OCI-LY1 (cell line): ENCODE measurements at regions not wholly inside any gene's neighbourhood (a gene's known extent, or its start where the extent isn't known, plus 50 kb on each side); places are given as distances from the start of the nearest gene placed in this dataset.

Source experiments
- H2AFZ ChIP-seq: fragments of 200-600 bp; sonication (generic), shearing (Covaris generic); 2 replicates; pipeline ENCODE4 v1.6.0; 2014; ENCODE audit warnings: antibody characterized with exemption, mild to moderate bottlenecking, low read length
- H3F3A ChIP-seq: fragments of 200-600 bp; sonication (generic), shearing (Covaris generic); 2 replicates; pipeline ENCODE4 v1.6.0; 2014; ENCODE audit warnings: mild to moderate bottlenecking, antibody characterized with exemption, low read length, moderate library complexity; ENCODE audit not compliant: insufficient read depth
- H3K27ac ChIP-seq: fragments of 200-600 bp; sonication (generic); 2 replicates; pipeline ENCODE4 v1.5.1; 2014; ENCODE audit warnings: low read length, mixed run types, mild to moderate bottlenecking, low read depth; ENCODE audit not compliant: poor library complexity, severe bottlenecking
- H3K27me3 ChIP-seq: fragments of 200-600 bp; sonication (generic); 2 replicates; pipeline ENCODE4 v1.6.0; 2014; ENCODE audit warnings: antibody characterized with exemption, mild to moderate bottlenecking, low read length, moderate library complexity; ENCODE audit not compliant: insufficient read depth
- H3K36me3 ChIP-seq: fragments of 200-600 bp; sonication (generic); 2 replicates; pipeline ENCODE4 v1.6.1; 2014; ENCODE audit warnings: mild to moderate bottlenecking, antibody characterized with exemption, low read length, moderate library complexity, mixed read lengths; ENCODE audit not compliant: insufficient read depth
- H3K4me1 ChIP-seq: fragments of 200-600 bp; sonication (generic); 2 replicates; pipeline ENCODE4 v1.5.1; 2014; ENCODE audit warnings: mild to moderate bottlenecking, low read length, moderate library complexity; ENCODE audit not compliant: insufficient read depth, severe bottlenecking
- H3K4me2 ChIP-seq: fragments of 200-600 bp; sonication (generic), shearing (Covaris generic); 2 replicates; pipeline ENCODE4 v1.6.1; 2014; ENCODE audit warnings: low read length
- H3K4me3 ChIP-seq: fragments of 200-600 bp; sonication (generic); 2 replicates; pipeline ENCODE4 v1.5.1; 2014; ENCODE audit warnings: low read length, low read depth, mild to moderate bottlenecking, mixed read lengths; ENCODE audit not compliant: poor library complexity, severe bottlenecking
- H3K79me2 ChIP-seq: fragments of 200-600 bp; shearing (Covaris generic); 2 replicates; pipeline ENCODE4 v1.6.1; 2016; ENCODE audit warnings: mixed run types, low read length, mixed read lengths; ENCODE audit not compliant: insufficient read depth
- H3K9ac ChIP-seq: fragments of 200-600 bp; sonication (generic), shearing (Covaris generic); 2 replicates; pipeline ENCODE4 v1.6.1; 2014; ENCODE audit warnings: mild to moderate bottlenecking, low read length, mixed read lengths
- H3K9me2 ChIP-seq: fragments of 200-600 bp; sonication (generic), shearing (Covaris generic); 2 replicates; pipeline ENCODE4 v1.6.1; 2014; ENCODE audit warnings: low read depth, mild to moderate bottlenecking, low read length, mixed read lengths
- H3K9me3 ChIP-seq: fragments of 200-600 bp; shearing (Covaris generic); 2 replicates; pipeline ENCODE4 v1.6.1; 2014; ENCODE audit warnings: low read length, mixed read lengths
- H4K20me1 ChIP-seq: fragments of 200-600 bp; sonication (generic), shearing (Covaris generic); 2 replicates; pipeline ENCODE4 v1.6.0; 2016; ENCODE audit warnings: mild to moderate bottlenecking, low read length; ENCODE audit not compliant: insufficient read depth
- EZH2 ChIP-seq: fragments of 200-600 bp; sonication (generic), shearing (Covaris generic); IDR thresholded peaks from 2 replicates; pipeline ENCODE4 v1.8.0; 2017; ENCODE audit warnings: borderline replicate concordance, mixed run types, mild to moderate bottlenecking, antibody characterized with exemption, low read length, moderate library complexity, mixed read lengths
- TF ChIP-seq, protein P1 (sequence below): fragments of 200-600 bp; sonication (generic), shearing (Covaris generic); IDR thresholded peaks from 2 replicates; pipeline ENCODE4 v1.5.1; 2017; ENCODE audit warnings: mild to moderate bottlenecking, antibody characterized with exemption, low read length, moderate library complexity, mixed read lengths

DNA sequence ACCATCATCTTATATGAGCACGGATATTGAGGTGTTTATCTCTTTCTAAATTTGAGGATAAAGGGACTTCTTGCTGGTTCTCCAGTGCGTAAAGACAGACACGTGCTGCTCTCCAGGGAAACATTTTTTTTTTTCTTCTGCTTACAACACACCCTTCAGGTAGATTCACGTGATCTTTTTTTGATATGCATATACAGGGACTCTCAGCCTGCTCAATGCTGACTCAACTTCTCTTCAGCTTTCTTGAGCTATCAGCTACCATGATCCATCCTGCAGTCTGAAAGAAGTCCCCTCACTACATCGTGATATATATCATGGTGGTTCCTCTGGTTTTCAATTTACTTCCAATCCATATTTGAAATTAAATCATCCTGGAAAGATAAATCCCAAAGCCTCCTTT lies 87.1 kb upstream of the SLITRK3 start:
- H3K9me3 ChIP-seq: no peaks in the 10 kb centered on the region
- no peak overlapping the region for H3K9ac ChIP-seq
- no peaks in the 10 kb centered on the region for H3K9me2 ChIP-seq
- H3K36me3 ChIP-seq: no peaks in the 10 kb centered on the region
- H4K20me1 ChIP-seq: no peaks in the 10 kb centered on the region
- no peaks in the 10 kb centered on the region for H3K79me2 ChIP-seq
- H3K4me1 ChIP-seq: no peaks in the 10 kb centered on the region
- H3K27me3 ChIP-seq: no peaks in the 10 kb centered on the region
- no peak overlapping the region for H2AFZ ChIP-seq
- H3K27ac ChIP-seq: no peak overlapping the region
- H3F3A ChIP-seq: no peaks in the 10 kb centered on the region
- TF ChIP-seq, protein P1, sequence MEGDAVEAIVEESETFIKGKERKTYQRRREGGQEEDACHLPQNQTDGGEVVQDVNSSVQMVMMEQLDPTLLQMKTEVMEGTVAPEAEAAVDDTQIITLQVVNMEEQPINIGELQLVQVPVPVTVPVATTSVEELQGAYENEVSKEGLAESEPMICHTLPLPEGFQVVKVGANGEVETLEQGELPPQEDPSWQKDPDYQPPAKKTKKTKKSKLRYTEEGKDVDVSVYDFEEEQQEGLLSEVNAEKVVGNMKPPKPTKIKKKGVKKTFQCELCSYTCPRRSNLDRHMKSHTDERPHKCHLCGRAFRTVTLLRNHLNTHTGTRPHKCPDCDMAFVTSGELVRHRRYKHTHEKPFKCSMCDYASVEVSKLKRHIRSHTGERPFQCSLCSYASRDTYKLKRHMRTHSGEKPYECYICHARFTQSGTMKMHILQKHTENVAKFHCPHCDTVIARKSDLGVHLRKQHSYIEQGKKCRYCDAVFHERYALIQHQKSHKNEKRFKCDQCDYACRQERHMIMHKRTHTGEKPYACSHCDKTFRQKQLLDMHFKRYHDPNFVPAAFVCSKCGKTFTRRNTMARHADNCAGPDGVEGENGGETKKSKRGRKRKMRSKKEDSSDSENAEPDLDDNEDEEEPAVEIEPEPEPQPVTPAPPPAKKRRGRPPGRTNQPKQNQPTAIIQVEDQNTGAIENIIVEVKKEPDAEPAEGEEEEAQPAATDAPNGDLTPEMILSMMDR: no peak
- no peak for TF ChIP-seq EZH2
- H3K4me2 ChIP-seq: no peak overlapping the region
- no peak overlapping the region for H3K4me3 ChIP-seq

DNA sequence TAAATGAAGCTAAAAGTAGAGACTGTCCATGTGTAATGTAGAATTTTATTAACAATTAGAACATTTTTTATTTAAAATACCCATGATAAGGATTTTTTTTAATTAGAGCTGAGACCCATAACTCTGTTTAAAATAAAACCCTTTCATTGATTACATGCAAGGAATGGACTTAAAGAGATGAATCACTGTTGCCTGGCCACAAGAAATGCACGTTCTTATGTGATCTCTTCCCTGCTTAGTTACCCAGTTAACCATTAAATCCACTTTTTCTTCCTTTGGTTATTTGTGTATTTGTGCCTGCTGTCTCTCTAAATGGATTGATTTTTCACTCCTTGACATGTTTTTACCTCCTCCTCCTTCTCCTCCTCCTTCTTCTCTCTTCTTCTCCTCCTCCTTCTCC lies 83.3 kb upstream of the SLITRK3 start:
- no peak for TF ChIP-seq EZH2
- TF ChIP-seq, protein P1: no peak
- H3K36me3 ChIP-seq: no peaks in the 10 kb centered on the region
- no peaks in the 10 kb centered on the region for H3K9me3 ChIP-seq
- no peak overlapping the region for H3K27ac ChIP-seq
- no peaks in the 10 kb centered on the region for H3F3A ChIP-seq
- H3K4me3 ChIP-seq: no peak overlapping the region
- H4K20me1 ChIP-seq: no peaks in the 10 kb centered on the region
- no peak overlapping the region for H3K9ac ChIP-seq
- no peaks in the 10 kb centered on the region for H3K79me2 ChIP-seq
- no peaks in the 10 kb centered on the region for H3K9me2 ChIP-seq
- no peaks in the 10 kb centered on the region for H3K4me1 ChIP-seq
- no peak overlapping the region for H3K4me2 ChIP-seq
- no peaks in the 10 kb centered on the region for H3K27me3 ChIP-seq
- no peak overlapping the region for H2AFZ ChIP-seq

DNA sequence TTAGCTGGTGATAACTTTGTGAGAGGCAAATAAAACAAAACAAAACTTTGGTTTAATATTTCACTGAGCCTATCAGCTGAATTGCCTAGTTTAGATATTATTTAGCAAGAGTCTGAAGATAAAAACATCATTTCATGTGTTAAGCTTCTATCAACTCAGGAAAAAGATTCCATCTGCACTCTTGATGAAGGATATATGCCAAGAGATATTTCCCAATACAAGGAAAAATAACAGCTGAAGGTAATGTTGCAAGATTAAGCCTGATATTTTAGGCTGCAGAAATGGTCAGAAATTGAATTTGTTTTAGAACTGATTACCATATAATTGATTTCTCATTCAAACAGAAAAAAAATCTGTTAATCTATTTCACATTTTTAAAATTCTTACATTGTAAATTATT lies 77.2 kb upstream of the SLITRK3 start:
- H3K9me3 ChIP-seq: no peaks in the 10 kb centered on the region
- no peaks in the 10 kb centered on the region; the same call in 1 of the 2 replicates for H3K9me2 ChIP-seq
- TF ChIP-seq, protein P1: no peak
- no peaks in the 10 kb centered on the region for H4K20me1 ChIP-seq
- H3K4me1 ChIP-seq: no peaks in the 10 kb centered on the region
- H3K79me2 ChIP-seq: no peaks in the 10 kb centered on the region
- H3K4me3 ChIP-seq: no peak overlapping the region
- H3K4me2 ChIP-seq: no peak overlapping the region
- no peak overlapping the region for H2AFZ ChIP-seq
- H3K9ac ChIP-seq: no peak overlapping the region
- H3F3A ChIP-seq: no peaks in the 10 kb centered on the region
- H3K27me3 ChIP-seq: no peaks in the 10 kb centered on the region
- H3K27ac ChIP-seq: no peak overlapping the region
- no peaks in the 10 kb centered on the region for H3K36me3 ChIP-seq
